Astrocyte (in vitro differentiated cells and primary cell): ENCODE measurements at regions not wholly inside any gene's neighbourhood (a gene's known extent, or its start where the extent isn't known, plus 50 kb on each side); places are given as distances from the start of the nearest gene placed in this dataset.

Source experiments
- EZH2 ChIP-seq: IDR thresholded peaks from 2 replicates; pipeline ENCODE4 v1.6.1; 2012; ENCODE audit warnings: mild to moderate bottlenecking, low read length, inconsistent platforms; ENCODE audit not compliant: insufficient read depth
- TF ChIP-seq, protein P1 (sequence below): IDR thresholded peaks from 2 replicates; pipeline ENCODE4 v1.5.1; 2011; ENCODE audit warnings: low read depth, mild to moderate bottlenecking, inconsistent platforms, low read length, moderate library complexity; ENCODE audit not compliant: insufficient read depth

DNA sequence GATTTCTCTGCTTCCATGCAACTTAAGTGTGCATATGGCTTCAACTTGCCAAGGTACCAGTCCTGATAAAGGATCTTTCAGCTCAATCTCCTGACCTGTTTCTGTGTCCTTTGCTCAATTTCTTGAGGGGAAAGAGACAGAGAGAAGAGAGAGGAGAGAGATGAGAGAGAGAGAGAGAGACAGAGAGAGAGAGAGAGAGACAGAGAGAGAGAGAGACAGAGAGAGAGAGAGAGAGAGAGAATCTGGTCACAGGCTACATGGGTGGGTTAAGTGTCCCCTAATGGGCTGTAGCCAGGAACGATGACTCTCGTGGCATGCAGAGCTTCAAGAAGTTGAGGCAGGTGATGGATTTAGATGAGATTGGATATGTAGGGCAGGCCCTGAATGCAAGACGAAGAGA, 335.2 kb upstream of the PRKCQ start:
- TF ChIP-seq, protein P1, sequence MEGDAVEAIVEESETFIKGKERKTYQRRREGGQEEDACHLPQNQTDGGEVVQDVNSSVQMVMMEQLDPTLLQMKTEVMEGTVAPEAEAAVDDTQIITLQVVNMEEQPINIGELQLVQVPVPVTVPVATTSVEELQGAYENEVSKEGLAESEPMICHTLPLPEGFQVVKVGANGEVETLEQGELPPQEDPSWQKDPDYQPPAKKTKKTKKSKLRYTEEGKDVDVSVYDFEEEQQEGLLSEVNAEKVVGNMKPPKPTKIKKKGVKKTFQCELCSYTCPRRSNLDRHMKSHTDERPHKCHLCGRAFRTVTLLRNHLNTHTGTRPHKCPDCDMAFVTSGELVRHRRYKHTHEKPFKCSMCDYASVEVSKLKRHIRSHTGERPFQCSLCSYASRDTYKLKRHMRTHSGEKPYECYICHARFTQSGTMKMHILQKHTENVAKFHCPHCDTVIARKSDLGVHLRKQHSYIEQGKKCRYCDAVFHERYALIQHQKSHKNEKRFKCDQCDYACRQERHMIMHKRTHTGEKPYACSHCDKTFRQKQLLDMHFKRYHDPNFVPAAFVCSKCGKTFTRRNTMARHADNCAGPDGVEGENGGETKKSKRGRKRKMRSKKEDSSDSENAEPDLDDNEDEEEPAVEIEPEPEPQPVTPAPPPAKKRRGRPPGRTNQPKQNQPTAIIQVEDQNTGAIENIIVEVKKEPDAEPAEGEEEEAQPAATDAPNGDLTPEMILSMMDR, result no peak
- no peak for TF ChIP-seq EZH2
